HG03521 (cell line): ENCODE measurements at regions not wholly inside any gene's neighbourhood (a gene's known extent, or its start where the extent isn't known, plus 50 kb on each side); places are given as distances from the start of the nearest gene placed in this dataset.
"Not testable (repeated sequence)": the region's sequence is repeated elsewhere in the genome, so short reads cannot be mapped to it uniquely, and the experiment has no call there.

ENCODE experiments used
- ATAC-seq: cut with Tn5 transposase; IDR thresholded peaks from one replicate; pipeline ENCODE4 v1.9.1; 2021; ENCODE audit warnings: mild to moderate bottlenecking, moderate library complexity; ENCODE audit not compliant: unreplicated experiment

- no peak for ATAC-seq
Measured at GRCh38 chr1:193419295-193419694, 232.9 kb upstream of the B3GALT2 start.

DNA sequence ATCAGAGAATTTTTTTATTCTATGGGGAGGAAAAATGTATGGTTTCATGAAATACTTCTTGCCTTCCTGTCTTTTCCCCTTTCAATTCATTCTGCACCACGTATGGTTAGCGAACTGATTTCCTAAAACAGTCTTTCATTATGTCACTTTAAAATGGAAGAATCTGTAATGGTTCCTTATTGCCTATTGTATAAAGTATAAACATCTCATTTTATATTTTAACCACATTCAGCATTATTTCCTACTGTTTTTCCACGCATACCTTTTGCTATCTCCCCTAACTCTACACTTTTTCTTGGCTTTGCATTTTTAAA is 232.3 kb upstream of the B3GALT2 start:
- ATAC-seq: no peak

DNA sequence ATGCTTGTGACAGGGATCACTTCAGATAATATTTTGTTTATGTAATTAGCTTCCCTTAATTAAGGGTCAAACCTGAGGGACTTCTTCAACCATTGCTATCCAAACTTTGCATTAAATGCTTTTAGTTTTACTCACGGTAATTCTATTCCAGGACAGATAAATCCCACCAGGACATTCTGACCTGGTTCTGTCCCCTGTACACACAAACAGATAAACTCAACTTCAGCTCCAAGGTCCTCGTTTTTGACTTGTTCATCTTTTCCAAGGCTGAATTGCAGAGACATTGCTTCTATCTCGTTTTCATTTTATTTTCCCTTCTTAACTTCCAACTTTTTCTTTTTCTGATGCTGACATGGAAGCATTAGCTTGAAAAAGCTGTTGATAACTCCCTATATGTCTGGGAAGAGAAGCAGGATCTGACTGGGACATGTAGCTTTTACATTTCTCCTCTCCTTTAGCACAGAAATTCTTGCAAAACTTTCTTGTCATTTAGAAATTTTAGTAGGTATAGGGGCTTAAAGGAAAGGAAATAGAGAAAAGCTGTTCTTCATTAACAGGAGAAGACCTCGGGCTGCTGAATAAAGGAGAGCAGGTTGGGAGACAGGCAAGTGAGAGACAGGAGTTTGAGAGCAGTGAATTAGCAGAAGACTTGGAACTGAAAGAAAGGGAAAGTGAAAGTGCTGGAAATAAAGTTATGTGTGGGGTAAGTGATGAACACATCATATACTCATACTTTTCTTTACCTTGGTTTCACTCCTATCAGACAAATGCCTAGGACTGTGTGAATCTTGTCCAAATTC is 231.7 kb upstream of the B3GALT2 start:
- ATAC-seq: no peak

DNA sequence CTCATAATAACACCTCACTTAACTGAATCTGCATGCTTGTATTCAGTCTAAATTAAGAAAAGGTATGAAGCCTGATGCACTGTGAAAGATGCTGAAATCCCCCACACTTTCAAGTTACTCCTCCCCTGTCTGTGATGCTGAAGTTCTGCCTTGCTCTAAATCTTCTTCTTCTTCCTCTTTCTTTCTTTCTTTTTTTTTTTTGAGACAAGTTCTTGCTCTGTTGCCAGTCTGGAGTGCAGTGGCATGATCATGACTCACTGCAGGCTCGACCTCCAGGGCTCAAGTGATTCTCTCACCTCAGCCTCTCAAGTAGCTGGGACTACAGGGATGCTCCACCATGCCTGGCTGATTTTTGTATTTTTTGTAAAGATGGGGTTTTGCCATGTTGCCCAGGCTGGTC is 231.0 kb upstream of the B3GALT2 start:
- ATAC-seq: no peak

DNA sequence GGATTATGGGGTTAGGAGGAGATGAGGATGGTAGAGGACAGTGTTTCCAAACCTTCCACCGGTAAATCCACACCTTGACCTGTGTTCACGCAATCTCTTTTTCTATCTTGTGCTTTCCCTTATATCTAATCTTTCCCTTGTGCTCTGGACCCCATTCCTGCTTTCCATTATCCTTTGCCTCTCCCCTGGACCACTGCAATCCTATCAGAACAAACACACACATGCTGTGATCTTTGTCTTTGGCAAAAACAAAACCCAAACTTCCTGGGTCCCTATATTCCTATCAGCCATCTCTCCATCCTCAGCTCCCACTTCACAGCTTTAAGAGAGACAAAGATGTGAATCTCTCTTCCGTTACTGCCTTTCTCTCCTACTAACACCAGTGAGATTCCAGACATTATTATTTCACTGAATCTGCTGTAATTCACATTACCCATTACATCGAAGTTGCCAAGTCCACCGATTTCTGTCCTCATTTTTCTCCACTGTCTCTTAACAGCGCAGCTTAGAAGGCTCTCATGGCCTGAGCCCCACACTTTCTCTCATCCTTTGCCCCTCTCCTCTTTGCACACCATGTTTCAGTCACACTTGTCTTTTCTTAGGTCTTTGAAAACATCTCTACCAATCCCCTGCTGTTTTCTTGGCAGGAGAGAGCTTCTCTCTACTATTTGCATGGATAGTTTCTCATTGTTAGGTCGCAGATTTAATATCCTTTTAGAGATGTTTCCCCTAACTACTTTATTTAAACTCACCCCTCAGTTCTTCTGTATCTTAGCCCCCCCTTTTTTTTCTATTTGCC is 230.0 kb upstream of the B3GALT2 start:
- no peak for ATAC-seq

- ATAC-seq: no peak
Measured at GRCh38 chr1:193415256-193415655, 228.8 kb upstream of the B3GALT2 start.

- no peak for ATAC-seq
Measured at GRCh38 chr1:193413376-193413775, 227.0 kb upstream of the B3GALT2 start.

- ATAC-seq: no peak
Measured at GRCh38 chr1:193412748-193413147, 226.3 kb upstream of the B3GALT2 start.

GRCh38 chr1:193411714-193412113 is 225.3 kb upstream of the B3GALT2 start:
- no peak for ATAC-seq

- ATAC-seq: no peak
Measured at GRCh38 chr1:193411215-193411614, 224.8 kb upstream of the B3GALT2 start.

DNA sequence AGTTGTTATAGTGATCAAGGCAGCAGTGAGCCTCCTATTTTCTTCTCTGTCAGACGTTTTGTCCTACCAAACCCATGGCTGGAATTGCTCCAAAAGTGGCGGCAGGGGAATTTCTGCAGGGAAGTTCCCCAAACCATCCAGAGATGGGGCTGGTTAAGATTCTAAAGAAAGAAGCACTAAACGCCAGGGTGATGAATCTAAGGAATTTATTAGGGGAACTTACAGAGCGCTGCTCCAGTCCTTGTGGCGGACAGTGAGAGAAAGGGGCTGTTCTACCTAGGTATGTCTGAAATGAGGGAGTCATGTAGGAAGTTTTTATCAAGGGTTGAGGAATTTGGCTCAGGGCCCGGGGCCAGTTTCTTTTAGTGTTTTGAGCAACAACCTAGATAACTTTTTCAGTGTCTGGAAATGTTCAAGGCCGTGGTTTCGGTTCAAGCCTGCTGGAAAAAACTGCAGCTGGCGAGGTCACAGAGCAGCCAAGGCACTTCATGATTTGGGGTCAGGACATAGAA is 222.4 kb upstream of the B3GALT2 start:
- no peak for ATAC-seq

- ATAC-seq: no peak
Measured at GRCh38 chr1:193406901-193407300, 220.5 kb upstream of the B3GALT2 start.

DNA sequence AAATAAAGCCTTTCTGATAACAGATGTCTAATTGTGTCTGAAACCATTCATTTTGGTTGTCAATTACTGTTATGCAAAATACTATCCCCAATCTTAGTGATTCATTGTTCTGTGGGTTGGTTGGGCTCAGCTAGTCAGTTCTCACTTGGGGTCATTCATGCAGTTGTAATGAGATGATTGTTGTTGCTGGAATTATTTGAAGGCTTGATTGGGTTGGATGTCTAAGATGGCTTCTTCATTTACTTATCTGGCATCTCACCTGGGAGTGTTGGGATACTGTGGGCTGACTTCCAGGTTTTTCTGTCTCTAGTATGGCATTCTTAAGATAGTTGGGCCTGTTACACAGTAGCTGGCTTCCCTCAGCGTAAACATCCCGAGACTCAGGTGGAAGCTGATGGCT is 217.8 kb upstream of the B3GALT2 start:
- no peak for ATAC-seq

DNA sequence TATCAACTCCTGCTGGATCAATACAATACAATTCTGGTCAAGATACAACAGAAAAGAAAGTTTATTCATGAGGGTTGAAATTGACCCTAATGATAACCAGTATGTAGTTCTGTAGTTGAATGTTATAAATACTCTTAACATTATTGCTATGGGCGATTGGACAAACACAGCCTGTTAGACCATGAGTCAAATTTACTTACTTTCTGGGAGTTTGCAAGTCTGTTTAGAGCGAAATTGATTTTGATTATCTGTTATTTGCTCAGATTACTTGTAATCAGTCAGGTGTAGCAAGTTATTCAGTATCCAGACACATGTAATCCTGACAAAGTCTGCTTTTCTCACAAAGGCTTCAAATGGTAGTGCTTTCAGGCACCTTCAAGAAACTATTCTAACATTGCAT is 216.6 kb upstream of the B3GALT2 start:
- ATAC-seq: no peak

DNA sequence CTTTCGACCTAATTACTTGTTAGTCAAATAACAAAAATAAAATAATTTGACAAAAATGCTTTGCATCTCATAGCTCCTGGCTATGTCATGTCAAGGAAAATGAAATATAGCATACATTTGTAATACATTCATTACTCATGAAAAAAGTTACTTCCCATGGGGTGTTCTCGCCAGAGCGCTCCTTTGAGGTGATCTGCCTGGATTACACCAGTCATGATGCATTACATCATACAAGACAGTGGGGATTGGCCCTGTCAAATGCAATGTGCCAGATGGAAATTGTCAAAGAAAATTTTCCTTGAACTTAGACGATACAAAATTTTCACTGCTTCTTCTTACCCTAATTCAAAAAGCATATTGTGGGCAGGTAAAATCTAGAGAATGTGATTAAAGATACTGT is 215.6 kb upstream of the B3GALT2 start:
- ATAC-seq: no peak

- ATAC-seq: no peak
Measured at GRCh38 chr1:193394336-193394735, 207.9 kb upstream of the B3GALT2 start.

DNA sequence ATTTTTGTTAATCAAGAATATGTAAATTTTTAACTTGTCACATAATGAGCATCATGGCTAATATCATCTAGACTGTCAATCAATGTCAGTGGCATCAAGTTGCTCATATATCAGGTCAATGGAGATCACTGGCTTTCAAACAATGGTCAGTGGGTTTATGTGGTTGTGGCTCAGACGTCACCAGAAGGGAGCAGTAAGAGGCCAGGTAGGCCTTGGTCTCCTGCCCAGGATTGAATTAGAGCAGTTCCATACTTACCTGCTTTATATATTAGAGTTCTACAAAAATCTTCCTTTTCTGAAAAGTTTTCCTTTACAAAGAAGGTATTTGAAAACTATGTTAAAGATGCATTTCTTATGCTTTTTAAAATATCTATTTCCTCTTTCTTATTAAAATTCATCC is 206.3 kb upstream of the B3GALT2 start:
- ATAC-seq: no peak

DNA sequence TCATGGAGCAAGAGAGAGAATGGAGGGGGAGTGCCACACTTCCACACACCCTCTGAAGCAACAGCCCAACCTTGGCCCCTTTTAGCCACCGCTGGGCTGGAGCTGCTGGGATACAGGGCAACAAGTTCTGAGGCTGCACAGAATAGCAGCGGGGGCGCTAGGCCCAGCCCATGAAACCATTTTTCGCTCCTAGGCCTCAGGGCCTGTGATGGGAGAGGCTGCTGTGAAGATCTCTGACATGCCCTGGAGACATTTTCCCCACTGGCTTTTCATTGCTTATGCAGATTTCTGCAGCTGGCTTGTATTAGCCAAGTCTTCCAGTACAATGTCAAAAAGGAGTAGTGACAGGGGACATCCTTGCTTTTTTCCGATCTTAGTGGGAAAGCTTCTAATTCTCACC is 202.3 kb upstream of the B3GALT2 start:
- no peak for ATAC-seq

DNA sequence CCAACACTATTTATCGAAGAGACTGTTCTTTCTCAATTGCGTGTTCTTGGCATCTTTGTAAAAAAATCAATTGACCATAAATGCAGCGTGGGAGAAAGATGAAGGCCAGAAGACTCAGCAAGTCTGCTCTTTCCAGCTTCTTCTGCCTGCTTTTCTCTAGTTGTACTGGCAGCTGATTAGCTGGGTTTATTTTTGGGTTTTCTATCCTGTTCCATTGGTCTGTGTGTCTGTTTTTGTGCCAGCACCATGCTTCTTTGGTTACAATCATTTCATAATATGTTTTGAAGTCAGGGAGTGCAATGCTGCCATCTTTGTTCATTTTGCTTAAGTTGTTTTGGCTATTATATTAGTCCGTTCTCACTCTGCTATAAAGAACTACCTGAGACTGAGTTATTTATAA is 201.8 kb upstream of the B3GALT2 start:
- no peak for ATAC-seq

DNA sequence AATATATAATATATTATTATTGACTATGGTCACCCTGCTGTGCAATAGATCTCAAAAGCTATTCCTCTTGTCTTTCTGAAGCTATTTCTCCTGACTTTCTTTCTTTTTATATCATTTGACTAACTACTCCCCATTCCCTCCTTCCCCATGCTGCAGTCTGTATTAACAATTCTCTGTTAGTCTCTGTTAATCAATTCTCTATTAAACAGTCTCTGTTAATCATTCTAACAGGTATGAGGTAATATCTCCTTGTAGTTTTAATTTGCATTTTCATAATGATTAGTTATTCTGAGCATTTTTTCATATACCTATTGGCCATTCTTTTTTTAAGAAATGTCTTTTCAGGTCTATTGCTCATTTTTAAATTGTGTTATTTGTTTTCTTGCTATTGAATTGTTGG is 201.0 kb upstream of the B3GALT2 start:
- no peak for ATAC-seq

DNA sequence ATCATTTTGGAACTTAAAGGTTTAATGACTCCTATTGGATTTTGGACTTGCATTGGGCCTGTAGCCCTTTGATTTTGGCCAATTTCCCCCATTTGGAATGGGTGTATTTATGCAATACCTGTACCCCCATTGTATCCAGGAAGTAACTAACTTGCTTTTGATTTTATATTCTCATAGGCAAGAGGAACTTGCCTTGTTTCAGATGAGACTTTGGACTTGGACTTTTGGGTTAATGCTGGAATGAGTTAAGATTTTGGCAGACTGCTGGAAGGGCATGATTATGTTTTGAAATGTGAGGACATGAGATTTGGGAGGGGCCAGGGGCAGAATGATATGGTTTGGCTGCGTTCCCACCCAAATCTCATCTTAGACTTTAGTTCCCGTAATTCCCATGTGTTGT is 192.0 kb upstream of the B3GALT2 start:
- ATAC-seq: not testable (repeated sequence)

- no peak for ATAC-seq
Measured at GRCh38 chr1:193377472-193377871, 191.1 kb upstream of the B3GALT2 start.
